OCI-LY7 (cell line): ENCODE measurements at regions not wholly inside any gene's neighbourhood (a gene's known extent, or its start where the extent isn't known, plus 50 kb on each side); places are given as distances from the start of the nearest gene placed in this dataset.

Experiments
- EZH2phosphoT487 ChIP-seq: fragments of 200-600 bp; sonication (generic); IDR thresholded peaks from 2 replicates; pipeline ENCODE4 v1.6.1; 2018; ENCODE audit warnings: low read depth, borderline replicate concordance, mild to moderate bottlenecking, mixed run types, antibody characterized with exemption, low read length, moderate library complexity, mixed read lengths
- TF ChIP-seq, protein P1 (sequence below): fragments of 200-600 bp; sonication (generic); conservative IDR thresholded peaks from 2 replicates; pipeline ENCODE4 v1.5.1; 2014; ENCODE audit warnings: mild to moderate bottlenecking, antibody characterized with exemption, low read length, moderate library complexity, mixed read lengths

DNA sequence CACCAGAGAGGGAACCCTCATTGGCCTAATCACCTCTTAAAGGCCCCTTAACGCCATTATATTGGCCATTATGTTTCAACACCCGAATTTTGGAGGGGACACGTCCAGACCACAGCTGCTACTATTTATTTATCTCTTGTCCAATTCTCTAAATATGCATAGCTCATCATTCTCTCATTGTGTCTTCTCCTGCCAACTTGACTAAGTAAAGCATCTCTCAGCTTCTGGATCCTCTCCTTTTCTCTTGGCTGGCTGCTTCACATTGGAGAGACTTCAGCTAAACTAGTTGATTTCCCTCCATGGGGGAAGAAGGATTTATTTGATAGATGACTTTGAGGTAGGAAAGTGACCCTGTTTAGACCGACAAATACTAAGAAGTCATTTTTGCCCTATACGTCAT, 120.4 kb upstream of the KRR1 start:
- TF ChIP-seq, protein P1, sequence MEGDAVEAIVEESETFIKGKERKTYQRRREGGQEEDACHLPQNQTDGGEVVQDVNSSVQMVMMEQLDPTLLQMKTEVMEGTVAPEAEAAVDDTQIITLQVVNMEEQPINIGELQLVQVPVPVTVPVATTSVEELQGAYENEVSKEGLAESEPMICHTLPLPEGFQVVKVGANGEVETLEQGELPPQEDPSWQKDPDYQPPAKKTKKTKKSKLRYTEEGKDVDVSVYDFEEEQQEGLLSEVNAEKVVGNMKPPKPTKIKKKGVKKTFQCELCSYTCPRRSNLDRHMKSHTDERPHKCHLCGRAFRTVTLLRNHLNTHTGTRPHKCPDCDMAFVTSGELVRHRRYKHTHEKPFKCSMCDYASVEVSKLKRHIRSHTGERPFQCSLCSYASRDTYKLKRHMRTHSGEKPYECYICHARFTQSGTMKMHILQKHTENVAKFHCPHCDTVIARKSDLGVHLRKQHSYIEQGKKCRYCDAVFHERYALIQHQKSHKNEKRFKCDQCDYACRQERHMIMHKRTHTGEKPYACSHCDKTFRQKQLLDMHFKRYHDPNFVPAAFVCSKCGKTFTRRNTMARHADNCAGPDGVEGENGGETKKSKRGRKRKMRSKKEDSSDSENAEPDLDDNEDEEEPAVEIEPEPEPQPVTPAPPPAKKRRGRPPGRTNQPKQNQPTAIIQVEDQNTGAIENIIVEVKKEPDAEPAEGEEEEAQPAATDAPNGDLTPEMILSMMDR: no peak
- TF ChIP-seq EZH2phosphoT487: no peak
